WTC11 (cell line): ENCODE measurements at regions not wholly inside any gene's neighbourhood (a gene's known extent, or its start where the extent isn't known, plus 50 kb on each side); places are given as distances from the start of the nearest gene placed in this dataset.

Source experiments
- ATAC-seq: fragments of 200-7000 bp; cut with Tn5 transposase; 2 replicates; pipeline ENCODE4 v1.10.0; 2021; ENCODE audit warnings: mild to moderate bottlenecking, moderate library complexity
- CTCF ChIA-PET: fragments of 300-600 bp; sonication (Branson Sonifier 250); formaldehyde crosslinking; loops from one replicate; lab custom pipeline; 2021; ENCODE audit warnings: antibody characterized with exemption; lab: Charles Lee
- POLR2A ChIA-PET: fragments of 350-600 bp; sonication (Branson Sonifier 250); formaldehyde crosslinking; loops from one replicate; lab custom pipeline; 2021; ENCODE audit warnings: antibody characterized with exemption; lab: Charles Lee
- DNase-seq: peaks from one replicate; pipeline ENCODE4 v3.0.0; 2021; ENCODE audit warnings: low spot score
- H3K27ac Mint-ChIP-seq: 2 replicates; pipeline ENCODE4 v1.8.0; 2021; ENCODE audit warnings: mixed read lengths
- H3K27me3 Mint-ChIP-seq: 2 replicates; pipeline ENCODE4 v1.8.0; 2021; ENCODE audit warnings: low read depth, mild to moderate bottlenecking, moderate library complexity, mixed read lengths
- H3K36me3 Mint-ChIP-seq: 2 replicates; pipeline ENCODE4 v1.8.0; 2021; ENCODE audit warnings: mixed read lengths
- H3K4me1 Mint-ChIP-seq: 2 replicates; pipeline ENCODE4 v1.8.0; 2022; ENCODE audit warnings: mixed read lengths
- H3K4me3 Mint-ChIP-seq: 2 replicates; pipeline ENCODE4 v1.8.0; 2021; ENCODE audit warnings: mild to moderate bottlenecking, moderate library complexity, mixed read lengths
- H3K9me3 Mint-ChIP-seq: 2 replicates; pipeline ENCODE4 v1.8.0; 2021; ENCODE audit warnings: mixed read lengths
- AR ChIP-seq: fragments of 250-450 bp; sonication (Bioruptor Pico); IDR thresholded peaks from 2 replicates; pipeline ENCODE4 v1.9.0; 2021; ENCODE audit warnings: mild to moderate bottlenecking
- CREM ChIP-seq: sonication (generic); formaldehyde crosslinking; IDR thresholded peaks from 2 replicates; pipeline ENCODE4 v1.8.1; 2022; ENCODE audit warnings: mild to moderate bottlenecking, missing genetic modification reagents, moderate library complexity
- E2F4 ChIP-seq: sonication (generic); formaldehyde crosslinking; IDR thresholded peaks from 2 replicates; pipeline ENCODE4 v1.8.1; 2022; ENCODE audit warnings: low read depth, mild to moderate bottlenecking, moderate library complexity, missing genetic modification reagents, borderline replicate concordance
- ERG ChIP-seq: fragments of 250-450 bp; sonication (Bioruptor Pico); IDR thresholded peaks from 2 replicates; pipeline ENCODE4 v1.8.0; 2021; ENCODE audit warnings: mild to moderate bottlenecking
- ESRRA ChIP-seq: sonication (generic); formaldehyde crosslinking; IDR thresholded peaks from 2 replicates; pipeline ENCODE4 v1.8.1; 2022; ENCODE audit warnings: mild to moderate bottlenecking, missing genetic modification reagents, borderline replicate concordance
- FOXJ3 ChIP-seq: sonication (generic); formaldehyde crosslinking; IDR thresholded peaks from 2 replicates; pipeline ENCODE4 v1.9.0; 2021; ENCODE audit warnings: missing genetic modification reagents, mild to moderate bottlenecking, borderline replicate concordance
- FOXK1 ChIP-seq: sonication (generic); formaldehyde crosslinking; IDR thresholded peaks from 2 replicates; pipeline ENCODE4 v1.8.0; 2022; ENCODE audit warnings: mild to moderate bottlenecking, moderate library complexity, missing genetic modification reagents
- GRHL2 ChIP-seq: fragments of 250-450 bp; sonication (Bioruptor Pico); IDR thresholded peaks from 2 replicates; pipeline ENCODE4 v1.8.0; 2022; ENCODE audit warnings: mild to moderate bottlenecking, moderate library complexity; ENCODE audit not compliant: insufficient replicate concordance, severe bottlenecking
- GTF2I ChIP-seq: fragments of 250-450 bp; sonication (Bioruptor Pico); conservative IDR thresholded peaks from 2 replicates; pipeline ENCODE4 v1.4.0; 2021; ENCODE audit warnings: mild to moderate bottlenecking
- JUN ChIP-seq: sonication (generic); formaldehyde crosslinking; IDR thresholded peaks from 2 replicates; pipeline ENCODE4 v1.8.0; 2023; ENCODE audit warnings: mild to moderate bottlenecking, missing genetic modification reagents
- NFATC4 ChIP-seq: fragments of 250-450 bp; sonication (Bioruptor Pico); IDR thresholded peaks from 2 replicates; pipeline ENCODE4 v1.9.0; 2021; ENCODE audit warnings: mild to moderate bottlenecking
- NR1H2 ChIP-seq: sonication (generic); formaldehyde crosslinking; IDR thresholded peaks from 2 replicates; pipeline ENCODE4 v1.9.0; 2021; ENCODE audit warnings: mild to moderate bottlenecking, moderate library complexity, missing genetic modification reagents
- NR3C1 ChIP-seq: sonication (generic); formaldehyde crosslinking; conservative IDR thresholded peaks from 2 replicates; pipeline ENCODE4 v1.8.1; 2023; ENCODE audit warnings: low read depth, mild to moderate bottlenecking, missing genetic modification reagents
- PRDM15 ChIP-seq: sonication (generic); formaldehyde crosslinking; IDR thresholded peaks from 2 replicates; pipeline ENCODE4 v1.8.0; 2022; ENCODE audit warnings: missing genetic modification reagents
- SMAD4 ChIP-seq: sonication (generic); formaldehyde crosslinking; IDR thresholded peaks from 2 replicates; pipeline ENCODE4 v1.8.0; 2022; ENCODE audit warnings: mild to moderate bottlenecking, missing genetic modification reagents
- SOX15 ChIP-seq: fragments of 250-450 bp; sonication (Bioruptor Pico); IDR thresholded peaks from 2 replicates; pipeline ENCODE4 v1.9.0; 2021; ENCODE audit warnings: mild to moderate bottlenecking
- TP53 ChIP-seq: sonication (generic); formaldehyde crosslinking; IDR thresholded peaks from 2 replicates; pipeline ENCODE4 v1.8.1; 2023; ENCODE audit warnings: mild to moderate bottlenecking, missing genetic modification reagents
- ZMAT4 ChIP-seq: fragments of 250-450 bp; sonication (Bioruptor Pico); IDR thresholded peaks from 2 replicates; pipeline ENCODE4 v1.9.0; 2021; ENCODE audit warnings: mild to moderate bottlenecking
- ZNF263 ChIP-seq: sonication (generic); formaldehyde crosslinking; IDR thresholded peaks from 2 replicates; pipeline ENCODE4 v1.8.1; 2022; ENCODE audit warnings: low read depth, mild to moderate bottlenecking, moderate library complexity, missing genetic modification reagents
- ZNF532 ChIP-seq: fragments of 250-450 bp; sonication (Bioruptor Pico); IDR thresholded peaks from 2 replicates; pipeline ENCODE4 v1.9.0; 2021; ENCODE audit warnings: mild to moderate bottlenecking, borderline replicate concordance
- ZNF671 ChIP-seq: fragments of 250-450 bp; sonication (Bioruptor Pico); IDR thresholded peaks from 2 replicates; pipeline ENCODE4 v1.8.0; 2021; ENCODE audit warnings: mild to moderate bottlenecking

GRCh38 chr1:216958569-216958968 is 235.3 kb upstream of the ESRRG start (continued):
- no peak for TF ChIP-seq NR3C1
- TF ChIP-seq TP53 (CRISPR knock-in tag) = no peak
- no peak for TF ChIP-seq SOX15 (CRISPR knock-in tag)
- TF ChIP-seq GTF2I (CRISPR knock-in tag) = no peak
- no peak for TF ChIP-seq GRHL2 (CRISPR knock-in tag)
- TF ChIP-seq E2F4 (CRISPR knock-in tag) = no peak
- TF ChIP-seq ZMAT4 (CRISPR knock-in tag) = no peak
- TF ChIP-seq ESRRA (CRISPR knock-in tag) = no peak
- no peak for TF ChIP-seq ZNF532 (CRISPR knock-in tag)
- TF ChIP-seq AR = no peak

- H3K27me3 Mint-ChIP-seq = no peaks in the 10 kb centered on the region
- CTCF ChIA-PET = no interaction called here
- peaks cover 8% of the 10 kb centered on the region; the same call in 1 of the 2 replicates for H3K36me3 Mint-ChIP-seq
- H3K9me3 Mint-ChIP-seq = peaks cover 11% of the 10 kb centered on the region
- no peak overlapping the region for H3K4me3 Mint-ChIP-seq
- DNase-seq (no peak), ATAC-seq (no peak)
- TF ChIP-seq NR1H2 = no peak
- no peak for TF ChIP-seq JUN
- no peak for TF ChIP-seq SMAD4 (CRISPR knock-in tag)
- TF ChIP-seq FOXJ3 (CRISPR knock-in tag) = no peak
- POLR2A ChIA-PET = no interaction called here
- peaks cover 30% of the 10 kb centered on the region for H3K4me1 Mint-ChIP-seq
- H3K27ac Mint-ChIP-seq = no peak overlapping the region
Observed at GRCh38 chr1:216953495-216953894, 230.3 kb upstream of the ESRRG start.

- Mint-ChIP-seq H3K27ac (no peak overlapping the region), H3K36me3 (peaks cover 8% of the 10 kb centered on the region; the same call in 1 of the 2 replicates), H3K27me3 (no peaks in the 10 kb centered on the region), H3K4me3 (no peak overlapping the region), H3K4me1 (peaks cover 33% of the 10 kb centered on the region), H3K9me3 (peaks cover 11% of the 10 kb centered on the region)
- ChIA-PET CTCF (no interaction called here), POLR2A (no interaction called here)
- no peak for ATAC-seq
- no peak for DNase-seq
- TF ChIP-seq FOXK1 (CRISPR knock-in tag) = no peak
- no peak for TF ChIP-seq CREM (CRISPR knock-in tag)
- TF ChIP-seq ERG = no peak
- no peak for TF ChIP-seq ZNF671 (CRISPR knock-in tag)
- TF ChIP-seq ZNF263 (CRISPR knock-in tag) = no peak
- TF ChIP-seq ZMAT4 (CRISPR knock-in tag) = no peak
- no peak for TF ChIP-seq PRDM15 (CRISPR knock-in tag)
- TF ChIP-seq NFATC4 (CRISPR knock-in tag) = no peak
Observed at GRCh38 chr1:216952864-216953263, 229.6 kb upstream of the ESRRG start.
